ENCODE measurements at regions not wholly inside any gene's neighbourhood (a gene's known extent, or its start where the extent isn't known, plus 50 kb on each side); places are given as distances from the start of the nearest gene placed in this dataset.

DNA sequence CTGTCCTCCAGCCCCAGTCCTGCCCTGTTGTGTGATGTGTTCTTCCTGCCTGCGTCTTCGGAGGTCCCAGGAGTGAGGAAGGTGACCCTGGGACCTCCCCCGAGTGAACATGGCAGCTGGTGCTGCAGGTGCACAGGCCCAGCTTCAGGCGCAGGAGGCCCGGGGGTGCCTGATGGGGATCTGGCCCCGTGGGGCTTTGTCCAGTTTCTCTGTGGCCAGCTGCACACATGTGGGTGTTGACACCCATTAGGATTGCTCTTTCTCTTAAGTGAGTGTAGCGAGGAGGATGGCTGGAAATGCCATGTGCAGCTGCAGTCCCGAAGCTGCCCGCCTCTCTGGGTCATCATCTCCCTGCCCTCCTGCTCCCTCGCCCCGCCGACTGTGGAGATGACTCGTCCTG, 1279.7 kb downstream of the BRD1 start:
- Mint-ChIP-seq H3K4me3 (no peak overlapping the region), H3K27ac (no peak overlapping the region), H3K36me3 (no peaks in the 10 kb centered on the region), H3K4me1 (no peaks in the 10 kb centered on the region), H3K9me3 (no peaks in the 10 kb centered on the region), H3K27me3 (peaks cover 0 to 2% of the 10 kb centered on the region in 2 donors)
- no peak overlapping the region for H3K4me3 ChIP-seq (ENCODE audit: low read length)
- no peak overlapping the region for H3K27ac ChIP-seq (ENCODE audit: low read depth, low read length)
- H3K4me1 ChIP-seq (ENCODE audit: insufficient read depth, low read length), result no peaks in the 10 kb centered on the region
- ChIA-PET POLR2A (no interaction called here), CTCF (no interaction called here)
- H3K27me3 ChIP-seq (ENCODE audit: insufficient read depth, low read length, poor library complexity, severe bottlenecking), result no peaks in the 10 kb centered on the region
- no peaks in the 10 kb centered on the region for H3K36me3 ChIP-seq (ENCODE audit: insufficient read depth, low read length)
- no peaks in the 10 kb centered on the region for H3K9me3 ChIP-seq (ENCODE audit: low read length)
- DNase-seq, result no peak

DNA sequence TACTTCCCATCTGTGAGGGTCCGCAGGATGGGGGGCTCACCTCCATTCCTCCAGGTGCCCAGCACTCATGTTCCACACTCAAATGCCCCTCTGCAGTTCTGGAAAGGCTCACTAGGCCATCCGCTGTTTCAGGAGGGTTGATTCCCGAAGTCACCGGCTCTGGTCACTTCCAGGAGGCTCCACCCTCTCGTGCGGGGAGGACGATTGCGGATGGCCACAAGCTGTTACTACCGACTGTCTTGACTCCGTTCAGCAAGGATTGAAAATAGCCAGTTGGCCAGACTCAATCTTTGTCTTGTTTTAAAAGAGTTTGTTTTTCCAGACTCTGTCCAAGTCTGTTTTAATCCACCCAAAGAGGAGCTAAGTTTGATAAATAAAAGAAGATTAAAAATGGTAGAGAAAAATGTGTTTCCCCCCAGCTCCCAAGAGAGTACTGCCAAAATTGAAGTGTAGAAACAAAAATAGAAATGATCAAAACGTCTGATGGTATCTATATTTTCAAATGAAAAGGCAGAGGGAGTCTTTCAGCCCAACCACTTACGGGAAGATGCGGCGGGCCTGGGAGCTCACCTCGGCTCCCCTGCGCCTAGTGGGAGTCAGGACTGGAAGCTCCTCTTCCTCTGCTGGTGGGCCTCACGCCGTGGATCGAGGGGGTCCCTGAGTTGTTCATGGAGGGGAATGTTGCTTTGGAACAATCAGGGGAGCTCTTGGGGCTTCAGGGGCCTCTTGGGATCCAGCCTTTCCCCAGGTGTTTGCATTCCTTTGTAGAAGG, 1280.8 kb downstream of the BRD1 start:
- Mint-ChIP-seq H3K36me3 (no peaks in the 10 kb centered on the region), H3K4me3 (no peak overlapping the region), H3K27me3 (peaks cover 0 to 3% of the 10 kb centered on the region in 2 donors), H3K27ac (no peak overlapping the region), H3K9me3 (no peaks in the 10 kb centered on the region), H3K4me1 (no peaks in the 10 kb centered on the region)
- Histone ChIP-seq H3K27ac (ENCODE audit: low read depth, low read length) (no peak overlapping the region), H3K36me3 (ENCODE audit: insufficient read depth, low read length) (no peaks in the 10 kb centered on the region), H3K4me1 (ENCODE audit: insufficient read depth, low read length) (no peaks in the 10 kb centered on the region), H3K9me3 (ENCODE audit: low read length) (no peaks in the 10 kb centered on the region), H3K4me3 (ENCODE audit: low read length) (no peak overlapping the region), H3K27me3 (ENCODE audit: insufficient read depth, low read length, poor library complexity, severe bottlenecking) (no peaks in the 10 kb centered on the region)
- ChIA-PET POLR2A (no interaction called here), CTCF (no interaction called here)
- DNase-seq, result no peak

DNA sequence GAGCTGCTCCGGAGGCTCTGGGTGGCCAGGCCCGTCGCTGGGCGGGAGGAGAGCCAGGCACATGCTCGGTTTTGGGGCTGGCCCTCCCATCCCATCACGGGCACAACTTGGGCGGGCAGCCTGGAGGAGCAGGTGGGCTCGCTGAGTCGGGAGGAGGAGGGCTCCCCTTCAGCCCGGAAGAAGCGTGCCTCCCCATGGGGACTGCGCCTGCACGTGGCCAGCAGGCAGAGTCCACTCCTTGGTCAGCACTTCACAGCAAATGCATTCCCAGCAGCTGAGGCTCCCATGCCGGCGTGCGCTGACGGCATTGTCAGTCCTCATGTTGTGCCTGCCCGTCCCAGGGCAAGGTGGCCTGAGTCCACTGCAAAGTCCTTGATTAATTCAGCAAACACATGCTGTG, 1281.7 kb downstream of the BRD1 start:
- Histone ChIP-seq H3K4me1 (ENCODE audit: insufficient read depth, low read length) (no peaks in the 10 kb centered on the region), H3K27ac (ENCODE audit: low read depth, low read length) (no peak overlapping the region), H3K4me3 (ENCODE audit: low read length) (no peak overlapping the region), H3K9me3 (ENCODE audit: low read length) (no peaks in the 10 kb centered on the region), H3K36me3 (ENCODE audit: insufficient read depth, low read length) (no peaks in the 10 kb centered on the region), H3K27me3 (ENCODE audit: insufficient read depth, low read length, poor library complexity, severe bottlenecking) (no peaks in the 10 kb centered on the region)
- Mint-ChIP-seq H3K4me3 (no peak overlapping the region), H3K27ac (no peak overlapping the region), H3K36me3 (no peaks in the 10 kb centered on the region), H3K4me1 (no peaks in the 10 kb centered on the region), H3K9me3 (no peaks in the 10 kb centered on the region), H3K27me3 (peaks cover 0 to 3% of the 10 kb centered on the region in 2 donors)
- CTCF ChIA-PET, result no interaction called here
- POLR2A ChIA-PET, result no interaction called here
- no peak for DNase-seq

DNA sequence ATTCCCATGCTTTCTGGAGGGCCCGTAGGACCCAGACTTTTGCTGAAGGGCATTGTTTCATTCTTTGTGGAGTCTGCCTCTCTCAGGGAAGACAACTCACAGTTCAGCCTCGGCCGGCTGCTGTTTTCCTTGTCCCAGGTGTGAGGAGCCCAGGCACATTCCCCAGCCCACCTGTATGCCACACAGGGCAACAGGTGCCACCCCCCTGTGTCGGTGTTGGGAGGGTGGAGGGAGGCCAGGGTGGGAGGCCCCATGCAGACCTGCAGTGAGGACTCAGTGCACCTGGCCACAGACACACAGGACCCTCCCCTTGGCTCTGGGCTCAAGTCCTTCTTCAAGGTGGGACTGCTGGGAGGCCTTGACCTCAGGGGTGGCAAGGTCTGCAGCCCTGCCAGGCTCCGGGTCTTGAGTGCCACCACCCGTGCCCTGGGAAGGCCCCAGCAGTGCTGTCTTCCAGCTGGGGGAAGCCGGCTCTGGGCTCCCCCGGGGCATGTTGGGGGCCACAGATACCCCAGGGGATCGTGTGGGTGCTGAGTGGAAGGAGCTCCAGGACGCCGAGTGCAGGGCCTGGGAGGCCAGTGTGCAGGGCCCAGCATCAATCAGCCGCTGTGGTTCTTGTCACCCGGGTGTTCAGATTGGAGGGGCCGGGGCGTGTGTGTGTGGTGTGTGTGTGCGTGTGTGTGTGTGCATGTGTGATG, 1286.1 kb downstream of the BRD1 start:
- CTCF ChIA-PET, result no interaction called here
- H3K36me3 Mint-ChIP-seq, result no peaks in the 10 kb centered on the region
- Histone ChIP-seq H3K27ac (ENCODE audit: low read depth, low read length) (no peak overlapping the region), H3K4me1 (ENCODE audit: insufficient read depth, low read length) (no peaks in the 10 kb centered on the region), H3K36me3 (ENCODE audit: insufficient read depth, low read length) (no peaks in the 10 kb centered on the region), H3K4me3 (ENCODE audit: low read length) (no peak overlapping the region), H3K9me3 (ENCODE audit: low read length) (no peaks in the 10 kb centered on the region), H3K27me3 (ENCODE audit: insufficient read depth, low read length, poor library complexity, severe bottlenecking) (no peaks in the 10 kb centered on the region)
- POLR2A ChIA-PET, result no interaction called here
- H3K9me3 Mint-ChIP-seq, result no peaks in the 10 kb centered on the region
- H3K27ac Mint-ChIP-seq, result no peak overlapping the region
- H3K27me3 Mint-ChIP-seq, result peaks cover 5% of the 10 kb centered on the region in 2 donors
- DNase-seq, result no peak
- no peaks in the 10 kb centered on the region for H3K4me1 Mint-ChIP-seq
- no peak overlapping the region for H3K4me3 Mint-ChIP-seq

DNA sequence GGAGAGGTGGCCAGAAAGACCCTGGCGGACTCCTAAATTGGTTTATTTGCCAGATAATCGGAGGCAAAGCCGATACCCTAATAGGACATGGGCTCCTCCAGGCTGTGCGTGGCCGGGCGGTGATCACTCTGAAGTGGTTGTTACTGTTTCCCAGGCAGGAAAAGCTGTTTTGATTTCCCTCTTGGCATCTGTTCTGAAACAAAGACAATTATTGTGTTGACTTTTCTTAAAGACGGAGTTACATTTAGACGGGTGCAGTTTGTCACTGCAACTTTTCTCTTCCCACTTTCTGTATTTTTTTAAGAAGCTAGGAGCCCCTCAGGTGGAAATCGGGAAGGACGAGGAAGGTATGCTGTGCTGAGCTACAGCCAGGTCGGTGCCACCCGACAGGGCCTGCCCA, 1288.4 kb downstream of the BRD1 start:
- no peaks in the 10 kb centered on the region for H3K36me3 Mint-ChIP-seq
- no peaks in the 10 kb centered on the region for H3K4me1 ChIP-seq (ENCODE audit: insufficient read depth, low read length)
- no peak for DNase-seq
- no peaks in the 10 kb centered on the region for H3K36me3 ChIP-seq (ENCODE audit: insufficient read depth, low read length)
- peaks cover 5% of the 10 kb centered on the region in 2 donors for H3K27me3 Mint-ChIP-seq
- H3K27ac ChIP-seq (ENCODE audit: low read depth, low read length), result no peak overlapping the region
- no peaks in the 10 kb centered on the region for H3K27me3 ChIP-seq (ENCODE audit: insufficient read depth, low read length, poor library complexity, severe bottlenecking)
- H3K9me3 Mint-ChIP-seq, result no peaks in the 10 kb centered on the region
- no peaks in the 10 kb centered on the region for H3K4me1 Mint-ChIP-seq
- H3K4me3 Mint-ChIP-seq, result no peak overlapping the region
- H3K4me3 ChIP-seq (ENCODE audit: low read length), result no peak overlapping the region
- CTCF ChIA-PET, result no interaction called here
- no peaks in the 10 kb centered on the region for H3K9me3 ChIP-seq (ENCODE audit: low read length)
- H3K27ac Mint-ChIP-seq, result no peak overlapping the region
- POLR2A ChIA-PET, result no interaction called here

DNA sequence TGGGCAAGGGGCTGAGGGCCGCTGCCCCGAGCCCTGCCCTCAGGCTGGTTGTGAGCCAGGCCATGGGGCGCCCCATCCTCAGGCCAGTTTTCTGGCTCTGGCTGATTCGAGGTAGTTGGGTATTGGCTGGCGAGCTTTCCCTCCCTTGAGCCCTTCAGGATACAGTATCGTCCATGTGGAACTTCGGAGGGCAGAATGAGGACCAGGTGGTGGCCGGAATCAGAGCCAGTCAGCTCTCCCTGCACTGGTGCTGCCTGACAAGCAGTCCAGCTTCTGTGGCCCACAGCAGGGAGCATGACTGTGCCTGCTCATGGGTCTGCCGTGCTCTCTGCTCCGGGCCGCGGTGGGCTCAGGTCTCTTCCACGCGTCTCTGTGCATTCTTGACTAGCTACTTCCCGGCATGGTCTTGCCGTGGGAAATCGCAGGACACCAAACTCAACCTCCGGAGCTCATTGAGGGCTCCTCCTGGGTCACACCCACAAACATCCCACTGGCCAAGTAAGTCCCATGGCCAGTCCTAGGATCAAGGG, 1289.3 kb downstream of the BRD1 start:
- no peaks in the 10 kb centered on the region for H3K4me1 ChIP-seq (ENCODE audit: insufficient read depth, low read length)
- Mint-ChIP-seq H3K4me3 (no peak overlapping the region), H3K9me3 (no peaks in the 10 kb centered on the region), H3K27me3 (peaks cover 5% of the 10 kb centered on the region in 2 donors), H3K4me1 (no peaks in the 10 kb centered on the region), H3K36me3 (no peaks in the 10 kb centered on the region), H3K27ac (no peak overlapping the region)
- no peaks in the 10 kb centered on the region for H3K9me3 ChIP-seq (ENCODE audit: low read length)
- DNase-seq, result no peak
- no peak overlapping the region for H3K4me3 ChIP-seq (ENCODE audit: low read length)
- CTCF ChIA-PET, result no interaction called here
- H3K27me3 ChIP-seq (ENCODE audit: insufficient read depth, low read length, poor library complexity, severe bottlenecking), result no peaks in the 10 kb centered on the region
- no peaks in the 10 kb centered on the region for H3K36me3 ChIP-seq (ENCODE audit: insufficient read depth, low read length)
- POLR2A ChIA-PET, result no interaction called here
- H3K27ac ChIP-seq (ENCODE audit: low read depth, low read length), result no peak overlapping the region

DNA sequence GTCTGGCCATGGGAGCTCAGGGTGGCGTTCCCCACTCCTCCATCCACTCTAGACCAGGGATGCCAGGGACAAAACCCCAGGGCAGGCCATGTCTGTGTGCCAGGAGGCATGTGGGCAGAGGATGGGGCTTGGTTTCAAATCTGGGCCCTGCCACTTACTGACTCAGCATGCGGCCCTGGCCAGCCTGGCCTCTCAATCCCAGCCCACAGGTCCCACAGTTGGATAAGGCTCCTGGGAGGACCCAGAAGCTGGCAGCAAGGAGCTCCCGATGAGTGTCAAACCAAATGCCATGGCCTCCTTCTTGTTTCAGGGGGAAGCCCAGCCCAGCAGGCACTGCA, 1290.4 kb downstream of the BRD1 start:
- no peaks in the 10 kb centered on the region for H3K4me1 ChIP-seq (ENCODE audit: insufficient read depth, low read length)
- Mint-ChIP-seq H3K4me3 (no peak overlapping the region), H3K4me1 (no peaks in the 10 kb centered on the region), H3K27ac (no peak overlapping the region), H3K9me3 (no peaks in the 10 kb centered on the region), H3K27me3 (peaks cover 3 to 5% of the 10 kb centered on the region in 2 donors), H3K36me3 (no peaks in the 10 kb centered on the region)
- no peaks in the 10 kb centered on the region for H3K27me3 ChIP-seq (ENCODE audit: insufficient read depth, low read length, poor library complexity, severe bottlenecking)
- DNase-seq, result no peak
- no peak overlapping the region for H3K4me3 ChIP-seq (ENCODE audit: low read length)
- no peak overlapping the region for H3K27ac ChIP-seq (ENCODE audit: low read depth, low read length)
- no peaks in the 10 kb centered on the region for H3K9me3 ChIP-seq (ENCODE audit: low read length)
- ChIA-PET POLR2A (no interaction called here), CTCF (no interaction called here)
- H3K36me3 ChIP-seq (ENCODE audit: insufficient read depth, low read length), result no peaks in the 10 kb centered on the region

DNA sequence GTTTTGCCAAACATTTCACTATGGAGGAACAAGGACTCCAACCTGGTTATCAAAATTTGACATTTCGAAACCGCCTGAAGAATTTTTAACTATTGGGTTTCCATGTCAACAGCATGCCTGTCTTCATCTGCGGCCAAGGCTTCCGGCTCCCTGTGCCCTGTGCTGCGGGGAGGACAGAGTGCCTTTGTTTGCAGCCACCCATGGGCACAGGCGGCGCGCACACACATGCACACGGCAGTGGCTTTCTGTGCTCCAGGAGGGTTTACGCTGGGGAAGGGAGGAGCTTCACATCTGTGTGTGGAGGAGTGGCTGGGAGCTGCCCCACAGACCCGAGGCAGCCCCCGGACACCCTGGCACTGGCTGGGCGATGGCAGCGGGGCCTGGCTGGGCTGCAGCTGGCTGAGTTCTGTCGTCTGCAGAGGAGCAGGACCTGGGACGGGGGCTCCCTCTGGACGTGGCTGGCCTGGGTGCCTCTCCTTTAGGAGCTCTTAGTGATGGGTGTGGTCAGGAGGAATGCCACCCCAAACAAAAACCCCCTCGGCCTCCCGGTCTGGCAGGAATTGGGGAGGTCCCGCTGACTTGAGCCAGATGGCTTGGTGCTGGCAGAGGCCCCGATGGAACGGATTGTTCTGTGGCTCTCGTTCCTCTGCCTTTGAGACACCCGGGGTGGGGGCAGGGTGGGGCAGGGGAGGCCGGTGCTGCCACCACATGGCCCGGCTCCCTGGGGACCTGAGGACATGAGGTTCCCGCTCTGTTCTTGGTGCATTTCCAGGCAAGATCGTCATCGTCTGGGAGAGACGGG, 1290.9 kb downstream of the BRD1 start:
- no peak for DNase-seq
- peaks cover 3 to 5% of the 10 kb centered on the region in 2 donors for H3K27me3 Mint-ChIP-seq
- no peak overlapping the region for H3K27ac Mint-ChIP-seq
- H3K9me3 ChIP-seq (ENCODE audit: low read length), result no peaks in the 10 kb centered on the region
- no peaks in the 10 kb centered on the region for H3K36me3 ChIP-seq (ENCODE audit: insufficient read depth, low read length)
- H3K4me3 ChIP-seq (ENCODE audit: low read length), result no peak overlapping the region
- ChIA-PET POLR2A (no interaction called here), CTCF (no interaction called here)
- no peaks in the 10 kb centered on the region for H3K9me3 Mint-ChIP-seq
- H3K4me1 Mint-ChIP-seq, result no peaks in the 10 kb centered on the region
- H3K27ac ChIP-seq (ENCODE audit: low read depth, low read length), result no peak overlapping the region
- H3K36me3 Mint-ChIP-seq, result no peaks in the 10 kb centered on the region
- no peaks in the 10 kb centered on the region for H3K4me1 ChIP-seq (ENCODE audit: insufficient read depth, low read length)
- H3K27me3 ChIP-seq (ENCODE audit: insufficient read depth, low read length, poor library complexity, severe bottlenecking), result no peaks in the 10 kb centered on the region
- H3K4me3 Mint-ChIP-seq, result no peak overlapping the region

Data from CD8-positive, alpha-beta memory T cell (primary cell).